Superior temporal gyrus (tissue), 1 donor: ENCODE measurements at regions not wholly inside any gene's neighbourhood (a gene's known extent, or its start where the extent isn't known, plus 50 kb on each side); places are given as distances from the start of the nearest gene placed in this dataset.
A peak's percentile ranks its signal among the peaks of the same experiment; 100 is the strongest.

ENCODE experiments used
- DNase-seq: peaks from one replicate; pipeline ENCODE4 v3.0.0-alpha.2; 2016; ENCODE audit errors: extremely low spot score

GRCh38 chr1:38115682-38116202, 69.1 kb upstream of the POU3F1 start:
- no peak for DNase-seq

- no peak for DNase-seq
These were observed 68.6 kb upstream of the POU3F1 start for GRCh38 chr1:38115226-38115625.

GRCh38 chr1:38114241-38115026, 67.8 kb upstream of the POU3F1 start:
- DNase-seq: peak; percentile 80

GRCh38 chr1:38113159-38113666, 66.6 kb upstream of the POU3F1 start:
- no peak for DNase-seq

- DNase-seq: no peak
These were observed 65.0 kb upstream of the POU3F1 start for GRCh38 chr1:38111589-38111988.

GRCh38 chr1:38105267-38105666, 58.7 kb upstream of the POU3F1 start:
- DNase-seq: no peak

- DNase-seq: no peak
These were observed 56.0 kb upstream of the POU3F1 start for GRCh38 chr1:38102636-38103035.

GRCh38 chr1:38101037-38101785, 54.6 kb upstream of the POU3F1 start:
- DNase-seq: no peak

- no peak for DNase-seq
These were observed 51.7 kb upstream of the POU3F1 start for GRCh38 chr1:38098101-38098847.

GRCh38 chr1:38097284-38097898, 50.8 kb upstream of the POU3F1 start:
- DNase-seq: no peak
